Middle frontal gyrus (tissue), 1 donor: ENCODE measurements at regions not wholly inside any gene's neighbourhood (a gene's known extent, or its start where the extent isn't known, plus 50 kb on each side); places are given as distances from the start of the nearest gene placed in this dataset.

Source experiments
- DNase-seq: peaks from one replicate; pipeline ENCODE4 v3.0.0-alpha.2; 2015; ENCODE audit warnings: low spot score; ENCODE audit errors: extremely low spot score

DNA sequence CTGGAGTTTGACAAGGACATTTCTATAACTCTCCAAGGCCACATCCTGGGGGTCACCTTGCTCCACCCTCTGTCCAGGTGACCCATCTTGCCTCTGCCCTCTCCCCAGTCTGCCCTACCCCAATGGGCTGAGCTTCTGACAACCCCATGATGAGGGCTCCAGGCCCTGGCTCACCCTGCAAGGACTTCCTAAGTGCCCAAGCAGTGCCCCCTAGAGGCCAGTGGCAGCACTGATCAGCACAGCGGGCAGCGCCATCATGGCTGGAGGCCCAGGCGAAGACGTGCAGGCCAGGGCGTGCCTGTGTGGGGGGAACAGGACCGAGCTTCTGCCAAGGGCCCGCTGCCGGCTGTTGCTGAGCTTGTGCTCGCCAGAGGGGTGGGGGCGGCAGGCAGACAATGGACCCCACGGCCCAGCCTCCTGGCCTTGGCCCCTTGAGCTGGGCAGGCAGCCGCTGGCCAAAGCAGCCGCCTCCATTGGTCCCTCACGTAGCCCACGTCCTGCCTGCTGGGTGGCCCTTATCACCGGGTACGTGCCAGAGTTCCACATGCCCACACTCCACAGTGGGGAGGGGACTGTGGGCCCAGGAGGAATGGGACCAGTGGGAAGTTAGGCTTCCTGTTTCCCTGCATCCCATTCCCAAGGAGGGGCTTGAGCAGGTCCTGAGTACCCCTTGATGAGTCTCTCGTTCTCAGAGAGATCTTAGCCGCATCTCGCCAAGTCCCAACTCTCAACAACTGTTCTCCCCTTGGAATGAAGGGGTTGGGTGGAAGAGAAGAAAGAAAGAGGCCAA is 64.3 kb downstream of the MRPL14 start:
- no peak for DNase-seq

DNA sequence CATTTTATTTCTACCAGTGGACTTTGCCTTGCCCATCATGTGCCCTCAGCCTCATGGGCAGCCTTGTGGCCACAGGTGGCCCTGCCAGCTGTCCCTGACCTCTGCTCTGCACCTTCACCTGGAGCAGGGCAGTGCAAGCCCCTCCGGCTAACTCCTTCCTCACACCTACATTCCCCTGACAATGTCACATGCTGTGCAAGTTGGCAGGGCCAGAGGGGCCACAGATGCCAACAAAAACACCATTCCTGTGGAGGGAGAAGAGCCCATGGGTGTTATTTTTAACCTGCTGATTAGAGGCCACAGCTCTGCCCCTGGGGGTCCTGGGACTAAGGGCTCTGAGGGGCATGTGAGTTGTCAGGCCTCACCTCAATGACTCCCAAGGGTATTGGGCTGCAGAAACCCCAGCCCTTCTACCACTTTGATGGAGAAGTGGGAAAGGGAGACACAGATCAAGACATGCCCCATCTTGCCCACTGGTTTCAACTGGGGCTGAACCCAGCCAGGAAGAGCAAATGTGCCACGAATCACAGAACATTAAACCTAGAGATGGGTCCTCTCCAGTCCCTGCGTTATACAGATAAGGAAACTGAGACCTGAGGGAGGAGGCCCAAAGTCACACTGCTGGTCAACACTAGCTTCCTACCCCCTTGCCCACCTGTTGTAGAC is 65.0 kb downstream of the MRPL14 start:
- DNase-seq, result no peak

DNA sequence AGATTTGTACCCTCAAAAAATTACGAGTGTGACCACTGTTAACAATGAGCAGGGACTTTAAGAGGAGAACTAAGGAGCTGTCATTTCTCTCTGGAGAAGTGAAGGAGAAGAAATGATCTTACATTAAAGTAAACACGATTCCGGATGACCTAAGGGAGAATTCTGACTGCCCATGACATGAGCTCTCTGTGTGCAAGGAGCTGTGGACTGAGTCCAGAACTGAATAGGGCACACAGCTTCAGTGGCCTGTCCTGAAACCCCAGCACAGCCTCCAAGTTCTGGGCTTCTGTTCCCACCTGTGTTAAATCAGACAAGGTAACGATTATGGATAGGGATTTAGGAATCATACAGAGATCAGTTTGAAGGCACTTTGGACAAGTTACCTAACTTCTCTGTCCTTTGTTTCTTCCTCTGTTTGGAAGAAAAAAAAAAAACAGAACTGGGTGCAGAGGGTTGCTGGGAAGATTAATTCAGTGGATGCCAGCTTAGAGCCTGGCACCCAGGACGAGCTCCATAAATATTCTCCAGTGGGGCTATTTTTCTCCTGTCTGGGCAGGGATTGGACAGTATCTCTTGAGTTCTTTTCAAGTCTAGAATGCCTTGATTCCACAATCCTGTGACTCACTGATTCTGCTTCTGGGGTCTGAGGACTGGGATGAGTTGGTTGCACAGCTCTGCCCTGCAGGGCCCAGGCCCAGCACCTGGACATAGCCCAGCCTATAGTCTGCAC is 65.7 kb downstream of the MRPL14 start:
- DNase-seq, result no peak

DNA sequence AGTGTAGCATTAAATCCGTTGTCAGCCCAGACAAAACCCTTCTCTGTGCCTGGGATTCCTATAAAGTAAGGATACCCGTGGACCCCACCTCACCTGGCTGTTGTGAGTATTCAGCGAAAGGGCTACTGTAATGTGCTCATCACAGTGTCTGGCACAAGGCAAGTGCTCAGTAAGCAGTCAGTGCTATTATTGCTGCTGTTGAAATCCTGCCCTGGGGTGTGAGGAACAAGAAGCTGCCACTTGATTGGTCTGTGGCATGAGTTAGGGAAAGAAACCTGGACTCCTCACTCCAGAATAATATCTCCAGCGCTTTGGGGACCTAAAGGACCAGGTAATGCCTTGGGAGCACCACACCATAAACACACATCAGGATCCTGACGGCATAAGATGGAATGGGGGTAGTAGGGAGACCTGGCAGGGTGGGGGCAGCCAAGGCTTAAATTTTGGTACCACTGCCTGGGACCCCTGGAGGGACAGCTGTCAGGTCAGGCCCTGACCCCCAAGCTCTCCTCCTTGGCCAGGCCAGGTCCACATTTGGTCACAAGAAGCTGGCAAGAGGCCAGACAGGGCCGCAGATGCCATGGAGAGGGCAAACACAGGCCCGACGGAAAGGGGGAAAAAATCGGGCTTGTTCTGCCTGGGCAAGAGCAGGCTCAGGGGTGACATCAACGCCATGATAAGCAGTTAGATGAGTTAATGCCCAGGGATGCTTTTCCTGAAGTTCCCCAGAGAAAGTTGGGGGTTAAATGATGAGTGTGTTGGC is 66.5 kb downstream of the MRPL14 start:
- DNase-seq, result no peak

DNA sequence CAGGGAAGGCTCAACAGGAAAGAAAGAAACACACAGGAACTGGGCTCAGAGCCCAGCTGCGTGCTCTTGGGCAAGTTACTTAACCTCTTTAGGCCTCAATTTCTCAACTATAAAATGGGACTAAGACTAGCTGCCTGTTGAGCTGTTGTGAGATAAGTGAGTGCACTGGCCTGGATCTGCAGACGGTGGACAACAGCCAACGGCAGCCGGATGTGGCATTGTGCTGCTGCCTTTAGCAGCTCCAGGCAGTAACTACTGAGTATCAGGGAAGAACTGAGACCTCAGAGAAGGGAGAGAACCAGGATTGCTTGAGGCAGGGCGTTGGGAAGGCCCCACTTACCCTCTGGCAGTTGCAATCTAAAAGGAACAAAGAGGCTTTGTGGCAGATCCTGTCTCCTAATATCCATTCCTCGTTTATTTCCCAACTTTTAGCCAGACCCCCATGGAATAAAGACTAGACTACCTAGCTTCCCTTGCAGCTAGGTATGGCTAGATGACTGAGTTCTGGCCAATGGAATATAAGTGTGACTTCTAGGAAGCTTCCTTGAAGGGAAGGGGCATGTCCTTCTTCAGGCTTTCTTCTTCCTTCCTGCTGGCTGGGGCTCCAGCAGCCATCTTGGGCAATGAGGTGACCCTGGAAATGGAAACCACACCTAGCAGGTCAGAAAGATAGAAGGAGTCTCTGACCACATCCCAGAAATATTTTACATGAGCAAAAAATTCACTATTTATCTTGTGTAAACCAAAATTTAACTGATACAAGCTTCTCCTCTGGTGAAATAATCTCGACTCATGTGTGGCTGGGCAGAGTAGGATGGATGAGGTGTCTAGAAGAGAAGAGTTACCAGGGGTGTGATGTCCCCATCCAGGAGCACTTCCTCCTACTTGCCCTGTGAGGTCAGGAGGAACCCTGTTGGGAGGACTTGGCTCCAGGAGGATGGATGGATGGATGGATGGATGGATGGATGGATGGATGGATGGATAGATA is 67.6 kb downstream of the MRPL14 start:
- no peak for DNase-seq

DNA sequence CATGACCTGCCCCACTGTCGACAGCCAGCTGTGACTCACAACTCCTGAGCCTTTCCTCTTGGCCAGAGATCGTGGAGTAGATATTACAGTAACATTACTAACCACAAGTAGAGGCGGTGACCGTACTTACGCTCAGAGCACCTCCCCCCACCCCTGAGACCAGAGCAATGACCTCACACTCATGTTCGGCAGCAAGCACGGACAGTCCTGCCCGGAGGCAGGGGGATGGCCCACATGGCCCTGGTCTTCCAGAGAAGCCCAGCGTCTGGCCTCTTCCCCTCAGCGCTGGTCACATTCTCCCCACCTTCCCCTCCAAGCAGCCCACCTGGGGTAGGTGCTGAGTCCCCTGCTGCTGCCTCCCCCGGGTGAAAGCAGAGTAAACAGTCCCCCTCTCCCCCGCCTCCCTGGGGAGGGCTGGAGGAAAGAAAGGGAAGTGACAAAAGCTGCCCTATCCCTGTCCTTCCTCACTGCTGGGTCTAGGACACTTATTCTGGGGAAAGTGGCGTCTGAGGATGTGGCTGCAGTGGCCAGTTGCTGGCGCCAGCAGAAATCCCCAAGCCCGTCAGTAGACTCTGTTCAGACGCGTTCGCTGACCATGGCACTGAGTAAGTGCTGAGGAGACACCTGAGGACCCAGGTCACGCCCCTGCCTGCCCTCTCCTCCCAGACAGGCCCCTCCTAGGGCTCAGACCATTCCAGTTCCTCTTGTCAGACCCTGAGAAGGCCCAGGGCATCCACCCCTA is 68.5 kb downstream of the MRPL14 start:
- no peak for DNase-seq

DNA sequence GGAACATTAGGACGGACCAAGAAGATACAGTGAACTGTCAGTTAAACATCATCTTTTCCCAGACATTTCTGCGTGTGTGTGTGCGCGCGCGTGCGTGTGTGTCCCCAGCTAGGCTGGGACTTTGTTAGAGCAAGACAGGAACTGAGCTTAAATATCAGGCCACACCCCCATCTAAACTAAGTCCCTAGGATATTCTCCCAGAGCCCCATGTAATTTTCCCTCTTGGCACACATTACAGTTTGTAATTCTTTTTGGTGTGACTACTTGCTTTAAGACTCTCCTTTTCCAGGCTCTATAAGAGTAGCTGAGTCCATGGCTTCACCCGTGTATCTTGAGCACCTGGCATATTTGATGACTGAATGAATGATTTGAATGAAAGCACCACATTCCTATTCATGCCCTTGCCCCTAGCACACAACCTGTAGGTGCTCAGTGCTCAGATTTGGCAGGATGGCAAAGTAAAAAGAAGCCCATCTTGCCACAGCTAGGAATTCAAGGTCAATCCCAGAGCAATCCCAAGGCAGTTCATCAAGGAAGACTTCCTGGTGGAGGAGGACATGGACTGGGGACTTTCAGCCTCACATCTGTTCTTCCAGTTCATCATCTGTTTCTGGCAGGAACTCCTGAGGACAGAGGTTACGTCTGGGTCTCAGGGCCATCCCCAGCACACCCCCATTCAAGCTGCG is 69.2 kb downstream of the MRPL14 start:
- DNase-seq, result no peak

DNA sequence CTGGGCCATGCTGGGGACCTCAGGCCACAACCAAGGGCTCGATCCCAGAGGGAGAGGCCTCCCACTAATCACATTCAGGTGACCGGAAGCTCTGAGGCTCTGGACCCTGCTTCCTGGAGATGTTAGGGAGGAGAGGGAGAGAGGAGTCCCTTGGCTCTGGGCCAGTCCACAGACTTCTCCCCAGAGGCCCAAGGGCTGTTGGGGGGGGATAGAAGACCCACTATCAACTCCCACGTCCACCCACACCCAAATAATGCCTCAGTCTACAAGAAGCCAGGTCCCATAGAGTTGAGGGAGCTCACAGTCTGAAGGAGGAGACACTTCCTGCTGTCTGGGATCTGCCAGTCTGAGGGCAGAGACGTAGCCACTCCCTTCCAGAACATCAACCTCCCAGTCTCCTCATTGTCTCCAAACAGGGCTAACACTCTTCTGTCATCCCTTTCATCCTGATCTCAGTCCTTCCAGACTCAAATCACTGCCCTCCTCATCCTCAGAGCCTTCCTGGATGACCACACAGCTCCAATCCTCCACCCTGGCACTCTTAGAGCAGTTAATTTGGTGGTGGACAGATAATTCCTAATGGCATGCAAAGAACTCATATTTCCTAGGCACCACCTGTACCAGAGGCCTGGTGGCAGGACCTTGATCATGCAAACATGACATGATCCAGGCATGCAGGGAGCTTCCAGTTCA is 69.9 kb downstream of the MRPL14 start:
- no peak for DNase-seq

DNA sequence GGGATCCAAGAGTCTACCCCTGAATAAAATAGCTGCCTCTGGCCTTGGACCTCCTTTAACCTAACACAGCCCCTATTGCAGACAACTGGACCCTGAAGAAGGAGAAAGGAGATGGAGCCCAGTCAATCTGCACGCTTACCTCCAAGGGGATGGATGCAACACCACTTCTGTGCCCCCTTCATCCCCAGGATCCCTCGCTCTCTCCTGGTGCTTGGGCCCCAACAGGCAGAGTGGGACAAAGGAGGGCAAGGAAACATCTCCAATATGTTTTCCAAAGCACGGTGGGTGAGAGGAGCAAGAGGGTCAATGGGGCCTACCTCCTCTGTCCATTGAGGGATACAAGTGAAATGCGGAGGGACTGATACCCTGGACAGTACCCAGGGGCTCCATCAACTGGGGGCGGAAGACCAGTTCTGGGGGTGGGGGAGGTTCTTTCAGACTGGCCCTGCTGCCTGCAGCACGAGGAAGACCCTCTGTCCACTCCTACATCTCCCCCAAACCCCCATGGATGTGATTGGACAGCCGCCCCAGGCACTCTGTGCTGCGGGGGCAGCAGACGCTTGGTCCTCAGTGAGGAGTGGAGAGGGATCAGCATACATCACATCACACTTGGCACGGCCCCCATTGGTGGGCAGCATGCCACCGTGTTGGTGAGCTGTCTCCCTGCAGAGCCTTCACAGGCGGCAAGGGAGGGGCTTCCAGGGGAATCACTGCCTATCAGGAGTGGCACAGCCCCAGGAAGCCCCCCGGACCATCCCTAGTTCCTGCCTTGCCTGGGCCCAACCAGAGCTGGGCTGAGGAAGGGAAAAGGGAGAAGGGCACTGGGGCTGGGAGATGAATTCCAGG is 70.6 kb downstream of the MRPL14 start:
- DNase-seq, result no peak

DNA sequence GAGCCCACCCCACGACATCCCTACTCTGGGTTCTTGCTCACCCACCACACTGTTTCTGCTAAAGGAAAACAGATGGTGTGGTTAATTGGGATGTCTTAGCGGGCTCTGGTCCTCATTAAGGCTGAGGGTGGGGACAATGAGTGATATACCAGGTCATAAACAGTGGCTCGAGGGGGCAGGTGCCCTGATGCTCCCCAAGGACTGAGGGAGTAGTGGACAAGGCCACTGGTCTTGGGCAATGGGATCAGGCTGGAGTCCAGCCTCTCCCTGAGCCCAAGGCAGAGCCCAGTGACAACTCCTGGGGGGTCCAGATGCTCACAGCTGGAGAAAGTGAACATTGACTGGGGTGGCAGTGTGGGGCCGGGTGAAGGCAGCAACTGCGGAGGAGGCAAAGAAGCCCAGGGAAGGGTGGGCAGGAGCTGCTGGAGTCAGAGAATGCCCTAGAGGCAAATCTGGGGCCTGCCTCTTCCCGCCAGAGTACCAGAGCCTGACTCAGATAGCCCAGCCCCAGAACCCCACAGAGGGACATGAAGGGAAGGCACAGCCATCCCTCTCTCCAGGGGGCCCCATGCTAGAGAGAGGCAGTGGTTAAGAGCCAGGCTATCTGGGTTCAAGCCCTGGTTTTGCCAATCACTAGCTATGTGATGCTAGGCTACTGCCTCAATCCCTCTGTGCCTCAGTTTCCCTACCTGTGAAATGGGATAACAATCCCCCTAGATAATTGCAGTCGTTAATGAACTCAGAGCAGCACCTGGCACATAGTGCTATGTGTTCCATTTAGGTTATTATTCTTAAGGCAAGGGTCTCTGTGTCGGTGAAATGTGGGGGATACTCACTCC is 72.3 kb downstream of the MRPL14 start:
- DNase-seq, result no peak

DNA sequence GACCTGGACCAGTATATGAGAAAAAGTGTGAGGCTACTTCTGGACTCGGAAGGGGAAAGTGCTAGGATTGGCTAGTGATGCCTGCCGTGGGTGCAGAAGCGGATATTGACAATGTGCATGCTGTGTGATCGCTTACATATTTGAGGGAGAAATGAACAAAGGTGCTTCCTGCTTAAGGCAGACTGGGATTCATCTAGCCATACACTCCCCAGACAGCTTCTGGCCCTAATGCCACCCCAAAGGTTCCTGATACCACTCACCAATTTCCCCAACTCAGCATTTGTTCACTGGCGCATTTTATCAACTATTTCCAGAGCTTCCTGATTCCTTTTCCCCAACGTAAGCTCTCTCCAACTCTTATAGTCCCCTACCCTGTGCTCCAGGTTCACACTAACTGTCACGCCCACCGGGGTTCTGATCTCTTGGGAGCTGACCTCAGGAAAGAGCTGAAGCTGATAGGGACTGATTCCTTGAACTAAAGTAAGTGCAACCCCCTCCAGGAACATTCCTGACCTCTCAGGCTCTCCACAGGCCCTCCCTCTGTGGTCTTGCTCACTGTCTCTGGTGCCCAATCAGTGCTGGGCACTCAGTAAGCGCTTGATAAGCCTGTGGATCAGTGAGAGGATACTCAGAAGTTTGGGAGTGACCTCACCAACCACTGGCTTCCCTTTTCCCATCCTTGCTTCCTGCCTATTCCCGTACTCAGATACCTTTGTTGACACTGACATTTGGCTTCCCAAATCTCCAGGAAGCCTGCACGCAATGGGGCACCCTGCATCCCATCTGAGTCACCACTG is 73.3 kb downstream of the MRPL14 start:
- DNase-seq, result no peak

DNA sequence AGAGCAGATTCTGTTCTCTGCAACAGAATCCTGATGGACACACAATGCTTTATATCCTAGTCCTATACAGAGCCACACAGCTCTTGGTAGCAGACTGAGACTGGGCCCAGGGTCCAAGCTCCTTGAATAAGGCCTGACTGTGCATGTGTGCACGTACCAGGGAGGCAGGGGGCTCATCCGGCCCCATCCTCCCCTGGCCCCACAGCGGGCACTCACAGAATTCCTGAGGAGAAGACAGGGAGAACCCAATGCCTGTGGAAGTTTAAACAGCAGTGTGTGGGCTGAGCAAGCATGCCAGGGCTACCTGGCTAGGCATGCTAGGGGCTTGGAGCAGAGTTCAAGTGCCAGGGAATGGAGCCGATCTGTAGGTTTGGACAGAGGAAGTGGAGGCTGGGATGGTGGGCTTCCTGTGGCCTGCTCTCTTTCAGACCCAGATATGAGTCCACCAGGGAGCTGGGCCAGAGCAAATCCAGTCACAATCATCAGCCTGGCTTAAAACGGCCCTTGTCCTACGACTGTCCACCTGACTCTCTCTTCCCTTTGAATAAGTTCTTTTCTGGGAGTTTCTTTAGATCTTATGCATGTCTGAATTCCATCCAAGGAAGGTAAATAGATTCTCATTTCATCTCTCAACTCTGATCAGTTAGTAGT is 74.0 kb downstream of the MRPL14 start:
- no peak for DNase-seq

DNA sequence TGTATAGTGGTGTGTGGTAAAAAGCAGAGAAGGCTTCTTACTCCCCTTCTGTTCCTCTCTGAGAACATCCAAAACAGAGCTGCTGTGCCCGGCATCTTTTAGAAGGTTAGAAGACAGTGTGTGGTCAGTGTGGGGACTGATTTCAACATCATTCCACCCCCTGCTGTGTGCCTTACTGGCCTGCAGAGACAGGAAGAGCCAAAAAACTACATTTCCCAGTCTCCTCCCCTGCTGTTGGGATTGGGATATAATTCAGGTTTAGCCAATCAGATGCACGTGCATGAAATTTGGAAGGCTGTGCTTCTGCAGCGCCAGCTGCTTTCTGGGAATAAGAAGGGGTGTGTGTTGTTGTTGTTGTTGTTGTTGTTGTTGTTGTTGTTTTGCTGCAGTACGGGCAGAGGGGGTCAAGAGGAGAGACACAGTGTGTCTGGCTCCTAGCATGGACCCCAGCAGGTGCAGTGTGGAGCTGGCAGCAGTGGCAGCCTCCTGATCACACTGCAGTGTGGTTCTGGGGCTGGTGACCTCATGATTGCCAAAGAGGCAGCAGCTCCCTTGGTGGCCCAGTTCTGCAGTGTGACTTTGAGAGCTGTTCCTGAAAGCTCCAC is 74.7 kb downstream of the MRPL14 start:
- DNase-seq, result no peak

DNA sequence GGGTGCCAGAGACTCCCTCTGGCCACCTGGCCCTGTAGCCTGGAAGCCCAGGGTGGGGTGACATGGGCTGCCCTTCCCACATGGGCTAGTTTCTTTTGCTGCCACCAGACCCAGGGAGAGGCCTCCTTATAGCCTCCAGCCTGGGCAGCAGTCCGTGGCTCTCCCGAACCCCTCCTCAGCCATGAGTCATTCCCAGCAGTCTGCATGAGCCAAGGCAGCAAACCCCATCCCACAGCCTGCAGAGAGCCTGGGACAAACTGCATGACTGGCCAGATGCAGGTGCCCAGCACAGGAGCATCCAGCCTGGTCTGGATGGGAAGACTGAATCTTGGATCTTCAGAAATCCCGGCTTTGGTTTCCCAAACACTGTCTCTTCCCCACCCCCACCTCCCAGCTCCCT is 75.7 kb downstream of the MRPL14 start:
- DNase-seq, result no peak
